IMR-90 (cell line): ENCODE measurements at regions not wholly inside any gene's neighbourhood (a gene's known extent, or its start where the extent isn't known, plus 50 kb on each side); places are given as distances from the start of the nearest gene placed in this dataset.

ENCODE experiments used
- FOS ChIP-seq: fragments of 150-350 bp; IDR thresholded peaks from 2 replicates; pipeline ENCODE4 v1.6.1; 2016; ENCODE audit warnings: low read depth, low read length
- MAFK ChIP-seq: IDR thresholded peaks from 2 replicates; pipeline ENCODE4 v1.6.1; 2012; ENCODE audit warnings: low read depth, low read length, improper control_type of control experiment
- RAD21 ChIP-seq: IDR thresholded peaks from 2 replicates; pipeline ENCODE4 v1.6.1; 2012; ENCODE audit warnings: low read length, improper control_type of control experiment
- RFX5 ChIP-seq: IDR thresholded peaks from 2 replicates; pipeline ENCODE4 v1.8.0; 2012; ENCODE audit warnings: low read depth, mild to moderate bottlenecking, low read length, moderate library complexity
- SMC3 ChIP-seq: fragments of 150-350 bp; IDR thresholded peaks from 2 replicates; pipeline ENCODE4 v1.6.1; 2016; ENCODE audit warnings: low read depth, mild to moderate bottlenecking, antibody characterized with exemption, low read length, moderate library complexity
- TF ChIP-seq, protein P1 (sequence below): conservative IDR thresholded peaks from 2 replicates; pipeline ENCODE4 v1.5.1; 2012; ENCODE audit warnings: mild to moderate bottlenecking, low read depth, low read length, improper control_type of control experiment

DNA sequence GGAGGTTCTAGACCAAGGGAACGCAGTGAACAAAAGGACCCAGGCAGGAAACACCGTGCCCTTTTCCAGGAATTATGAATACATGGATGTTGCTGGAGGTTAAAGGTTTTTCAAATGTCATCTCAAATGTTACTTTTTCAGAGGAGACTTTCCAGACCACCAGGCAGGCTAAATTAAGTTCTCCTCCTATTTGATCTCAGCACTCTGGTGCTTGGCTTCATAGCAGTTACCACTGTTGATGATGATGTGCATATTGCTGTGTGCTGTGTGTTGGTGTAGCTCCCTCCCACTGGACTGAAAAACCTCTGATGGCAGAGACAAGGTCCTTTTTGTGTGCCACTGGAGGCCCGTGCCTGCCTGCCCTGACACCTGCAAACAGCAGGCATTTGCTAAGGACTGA is 137.3 kb upstream of the PTPRM start:
- TF ChIP-seq, protein P1, sequence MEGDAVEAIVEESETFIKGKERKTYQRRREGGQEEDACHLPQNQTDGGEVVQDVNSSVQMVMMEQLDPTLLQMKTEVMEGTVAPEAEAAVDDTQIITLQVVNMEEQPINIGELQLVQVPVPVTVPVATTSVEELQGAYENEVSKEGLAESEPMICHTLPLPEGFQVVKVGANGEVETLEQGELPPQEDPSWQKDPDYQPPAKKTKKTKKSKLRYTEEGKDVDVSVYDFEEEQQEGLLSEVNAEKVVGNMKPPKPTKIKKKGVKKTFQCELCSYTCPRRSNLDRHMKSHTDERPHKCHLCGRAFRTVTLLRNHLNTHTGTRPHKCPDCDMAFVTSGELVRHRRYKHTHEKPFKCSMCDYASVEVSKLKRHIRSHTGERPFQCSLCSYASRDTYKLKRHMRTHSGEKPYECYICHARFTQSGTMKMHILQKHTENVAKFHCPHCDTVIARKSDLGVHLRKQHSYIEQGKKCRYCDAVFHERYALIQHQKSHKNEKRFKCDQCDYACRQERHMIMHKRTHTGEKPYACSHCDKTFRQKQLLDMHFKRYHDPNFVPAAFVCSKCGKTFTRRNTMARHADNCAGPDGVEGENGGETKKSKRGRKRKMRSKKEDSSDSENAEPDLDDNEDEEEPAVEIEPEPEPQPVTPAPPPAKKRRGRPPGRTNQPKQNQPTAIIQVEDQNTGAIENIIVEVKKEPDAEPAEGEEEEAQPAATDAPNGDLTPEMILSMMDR = no peak
- no peak for TF ChIP-seq MAFK
- no peak for TF ChIP-seq SMC3
- TF ChIP-seq RAD21 = no peak
- no peak for TF ChIP-seq RFX5
- TF ChIP-seq FOS = no peak
